ENCODE measurements at regions not wholly inside any gene's neighbourhood (a gene's known extent, or its start where the extent isn't known, plus 50 kb on each side); places are given as distances from the start of the nearest gene placed in this dataset.

DNA sequence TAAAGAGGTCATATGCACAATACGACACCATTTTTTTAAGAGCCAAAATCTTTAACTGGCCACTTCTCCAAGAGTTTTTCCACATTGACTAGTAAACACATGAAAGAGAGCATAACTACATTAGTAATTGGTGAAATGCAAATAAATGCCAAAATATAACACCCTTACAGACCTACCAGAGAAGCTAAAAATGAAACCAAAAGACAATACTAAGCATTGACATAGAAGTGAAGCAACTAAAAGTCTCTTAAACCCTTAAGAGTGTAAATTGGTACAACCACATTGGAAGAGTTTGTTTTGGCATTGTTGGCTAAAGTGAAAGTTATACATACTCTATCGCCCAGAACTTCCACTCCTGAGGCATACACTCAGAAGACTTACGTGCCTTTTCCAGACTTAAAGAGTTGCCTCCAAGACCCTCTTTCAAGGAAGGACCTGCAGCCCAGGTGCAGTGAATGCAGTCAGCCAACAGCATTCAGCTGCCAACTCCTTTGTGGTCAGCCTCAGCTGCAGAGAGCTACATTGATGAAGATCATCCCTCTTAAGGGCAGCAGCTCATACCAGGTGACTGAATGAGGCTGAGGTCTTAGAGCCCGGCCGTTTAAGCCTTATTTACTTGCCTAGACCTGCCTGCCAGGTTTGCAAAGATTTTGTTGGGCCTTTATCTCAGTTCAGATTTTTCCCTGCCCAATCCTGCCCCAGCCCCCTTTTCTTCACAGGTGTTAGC, 839.1 kb upstream of the ADGRL2 start:
- TF ChIP-seq, protein P1, sequence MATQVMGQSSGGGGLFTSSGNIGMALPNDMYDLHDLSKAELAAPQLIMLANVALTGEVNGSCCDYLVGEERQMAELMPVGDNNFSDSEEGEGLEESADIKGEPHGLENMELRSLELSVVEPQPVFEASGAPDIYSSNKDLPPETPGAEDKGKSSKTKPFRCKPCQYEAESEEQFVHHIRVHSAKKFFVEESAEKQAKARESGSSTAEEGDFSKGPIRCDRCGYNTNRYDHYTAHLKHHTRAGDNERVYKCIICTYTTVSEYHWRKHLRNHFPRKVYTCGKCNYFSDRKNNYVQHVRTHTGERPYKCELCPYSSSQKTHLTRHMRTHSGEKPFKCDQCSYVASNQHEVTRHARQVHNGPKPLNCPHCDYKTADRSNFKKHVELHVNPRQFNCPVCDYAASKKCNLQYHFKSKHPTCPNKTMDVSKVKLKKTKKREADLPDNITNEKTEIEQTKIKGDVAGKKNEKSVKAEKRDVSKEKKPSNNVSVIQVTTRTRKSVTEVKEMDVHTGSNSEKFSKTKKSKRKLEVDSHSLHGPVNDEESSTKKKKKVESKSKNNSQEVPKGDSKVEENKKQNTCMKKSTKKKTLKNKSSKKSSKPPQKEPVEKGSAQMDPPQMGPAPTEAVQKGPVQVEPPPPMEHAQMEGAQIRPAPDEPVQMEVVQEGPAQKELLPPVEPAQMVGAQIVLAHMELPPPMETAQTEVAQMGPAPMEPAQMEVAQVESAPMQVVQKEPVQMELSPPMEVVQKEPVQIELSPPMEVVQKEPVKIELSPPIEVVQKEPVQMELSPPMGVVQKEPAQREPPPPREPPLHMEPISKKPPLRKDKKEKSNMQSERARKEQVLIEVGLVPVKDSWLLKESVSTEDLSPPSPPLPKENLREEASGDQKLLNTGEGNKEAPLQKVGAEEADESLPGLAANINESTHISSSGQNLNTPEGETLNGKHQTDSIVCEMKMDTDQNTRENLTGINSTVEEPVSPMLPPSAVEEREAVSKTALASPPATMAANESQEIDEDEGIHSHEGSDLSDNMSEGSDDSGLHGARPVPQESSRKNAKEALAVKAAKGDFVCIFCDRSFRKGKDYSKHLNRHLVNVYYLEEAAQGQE (IDR thresholded peaks at IDR 0.05; ENCODE audit: insufficient read depth in 1 of 2, low read depth in 2 of 2, low read length in 1 of 2), result no peak
- TF ChIP-seq SIN3A (IDR thresholded peaks at IDR 0.05; ENCODE audit: borderline replicate concordance, insufficient read depth, low read depth, low read length) (no peak), POLR2AphosphoS5 (IDR thresholded peaks at IDR 0.05; ENCODE audit: low read depth, low read length) (no peak), TCF7L2 (IDR thresholded peaks at IDR 0.05; ENCODE audit: low read depth, low read length) (no peak)
- TF ChIP-seq, protein P2, sequence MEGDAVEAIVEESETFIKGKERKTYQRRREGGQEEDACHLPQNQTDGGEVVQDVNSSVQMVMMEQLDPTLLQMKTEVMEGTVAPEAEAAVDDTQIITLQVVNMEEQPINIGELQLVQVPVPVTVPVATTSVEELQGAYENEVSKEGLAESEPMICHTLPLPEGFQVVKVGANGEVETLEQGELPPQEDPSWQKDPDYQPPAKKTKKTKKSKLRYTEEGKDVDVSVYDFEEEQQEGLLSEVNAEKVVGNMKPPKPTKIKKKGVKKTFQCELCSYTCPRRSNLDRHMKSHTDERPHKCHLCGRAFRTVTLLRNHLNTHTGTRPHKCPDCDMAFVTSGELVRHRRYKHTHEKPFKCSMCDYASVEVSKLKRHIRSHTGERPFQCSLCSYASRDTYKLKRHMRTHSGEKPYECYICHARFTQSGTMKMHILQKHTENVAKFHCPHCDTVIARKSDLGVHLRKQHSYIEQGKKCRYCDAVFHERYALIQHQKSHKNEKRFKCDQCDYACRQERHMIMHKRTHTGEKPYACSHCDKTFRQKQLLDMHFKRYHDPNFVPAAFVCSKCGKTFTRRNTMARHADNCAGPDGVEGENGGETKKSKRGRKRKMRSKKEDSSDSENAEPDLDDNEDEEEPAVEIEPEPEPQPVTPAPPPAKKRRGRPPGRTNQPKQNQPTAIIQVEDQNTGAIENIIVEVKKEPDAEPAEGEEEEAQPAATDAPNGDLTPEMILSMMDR (IDR thresholded peaks at IDR 0.05), result no peak
- Histone ChIP-seq H3K27ac (ENCODE audit: low read length) (no peak overlapping the region), H3K36me3 (ENCODE audit: control insufficient read depth, insufficient read depth, low read length) (no peaks in the 10 kb centered on the region), H3K27me3 (ENCODE audit: control insufficient read depth, insufficient read depth, low read length) (no peaks in the 10 kb centered on the region), H3K4me3 (ENCODE audit: low read depth in 2 of 2, low read length in 2 of 2) (no peak overlapping the region), H3K9me3 (ENCODE audit: control insufficient read depth, insufficient read depth, low read depth, low read length) (no peaks in the 10 kb centered on the region), H3K4me1 (ENCODE audit: control insufficient read depth, insufficient read depth, low read length) (no peaks in the 10 kb centered on the region)
- intact Hi-C loops (cut with micrococcal nuclease; ENCODE audit: unreplicated experiment), result no loop called here
- no TSS peak for BruUV-seq (replicated peaks)
- no peak for DNase-seq (ENCODE audit: low read depth, low spot score)
- no peak for ATAC-seq
- in situ Hi-C loops (cut with HindIII; ENCODE audit: low pct_unique_long_range_greater_than_20kb, low sequenced_read_pairs), result no loop called here
- ChIA-PET CTCF (no interaction called here), POLR2A (no interaction called here)

DNA sequence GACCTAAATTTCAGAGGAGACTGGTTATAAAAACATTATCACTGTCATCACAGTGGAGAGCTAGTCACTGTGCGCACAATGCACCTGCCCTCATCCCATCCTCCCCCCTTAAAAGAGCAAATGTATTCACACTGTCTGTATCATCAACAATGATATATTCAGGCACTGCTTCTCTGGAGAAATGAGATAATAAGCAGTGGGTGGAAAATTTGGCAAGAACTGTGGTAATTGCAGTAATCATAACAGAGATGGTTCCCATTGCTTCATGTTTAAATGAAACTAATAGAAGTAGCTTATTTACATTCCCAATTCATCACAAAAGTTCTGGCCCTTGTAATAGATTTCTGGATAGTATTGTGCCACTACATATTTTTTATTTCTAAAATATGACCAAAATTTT, 867.4 kb upstream of the ADGRL2 start:
- POLR2A ChIA-PET, result no interaction called here
- DNase-seq (ENCODE audit: low read depth, low spot score) (no peak), ATAC-seq (no peak)
- H3K27ac ChIP-seq (ENCODE audit: low read length), result no peak overlapping the region
- TF ChIP-seq SIN3A (IDR thresholded peaks at IDR 0.05; ENCODE audit: borderline replicate concordance, insufficient read depth, low read depth, low read length) (no peak), POLR2AphosphoS5 (IDR thresholded peaks at IDR 0.05; ENCODE audit: low read depth, low read length) (no peak), TCF7L2 (IDR thresholded peaks at IDR 0.05; ENCODE audit: low read depth, low read length) (no peak)
- TF ChIP-seq, protein P1 (IDR thresholded peaks at IDR 0.05; ENCODE audit: insufficient read depth in 1 of 2, low read depth in 2 of 2, low read length in 1 of 2), result no peak
- TF ChIP-seq, protein P2 (IDR thresholded peaks at IDR 0.05), result no peak
- no TSS peak for BruUV-seq (replicated peaks)
- no peaks in the 10 kb centered on the region for H3K27me3 ChIP-seq (ENCODE audit: control insufficient read depth, insufficient read depth, low read length)
- no peaks in the 10 kb centered on the region for H3K9me3 ChIP-seq (ENCODE audit: control insufficient read depth, insufficient read depth, low read depth, low read length)
- no peaks in the 10 kb centered on the region for H3K4me1 ChIP-seq (ENCODE audit: control insufficient read depth, insufficient read depth, low read length)
- H3K4me3 ChIP-seq (ENCODE audit: low read depth in 2 of 2, low read length in 2 of 2), result no peak overlapping the region
- no peaks in the 10 kb centered on the region for H3K36me3 ChIP-seq (ENCODE audit: control insufficient read depth, insufficient read depth, low read length)
- in situ Hi-C loops (cut with HindIII; ENCODE audit: low pct_unique_long_range_greater_than_20kb, low sequenced_read_pairs), result no loop called here
- intact Hi-C loops (cut with micrococcal nuclease; ENCODE audit: unreplicated experiment), result no loop called here
- CTCF ChIA-PET, result no interaction called here

Measured in Panc1 (cell line).